Testis (tissue), 2 donors: ENCODE measurements at regions not wholly inside any gene's neighbourhood (a gene's known extent, or its start where the extent isn't known, plus 50 kb on each side); places are given as distances from the start of the nearest gene placed in this dataset.

Experiments
- DNase-seq: peaks from one replicate; pipeline ENCODE4 v3.0.0-alpha.2; 2019
- H3K27ac ChIP-seq, 2 donors: fragments of 200-600 bp; sonication (generic); one replicate each; pipeline ENCODE4 v1.5.1; 2019
- H3K27me3 ChIP-seq: fragments of 200-600 bp; sonication (generic); one replicate; pipeline ENCODE4 v1.5.1; 2019
- H3K36me3 ChIP-seq: fragments of 200-600 bp; sonication (generic); one replicate; pipeline ENCODE4 v1.5.1; 2017; ENCODE audit warnings: low read depth; ENCODE audit errors: missing control alignments
- H3K4me1 ChIP-seq: fragments of 200-600 bp; sonication (generic); one replicate; pipeline ENCODE4 v1.5.1; 2019
- H3K4me3 ChIP-seq, 2 donors: fragments of 200-600 bp; sonication (generic); one replicate each; pipeline ENCODE4 v1.5.1; 2017 to 2019
- H3K9me3 ChIP-seq: fragments of 200-600 bp; sonication (generic); one replicate; pipeline ENCODE4 v1.5.1; 2017
- CTCF ChIP-seq, 3 experiments: fragments of 450-650 bp in 2 of 3; fragments of 200-600 bp in 1 of 3; sonication (generic) in 1 of 3; IDR thresholded peaks; one replicate each; pipeline ENCODE4 v1.5.1; 2016 to 2019; ENCODE audit warnings: antibody characterized with exemption in 3 of 3, mild to moderate bottlenecking in 2 of 3, moderate library complexity in 1 of 3
- POLR2A ChIP-seq: fragments of 450-650 bp; IDR thresholded peaks from one replicate; pipeline ENCODE4 v1.6.1; 2017; ENCODE audit warnings: antibody characterized with exemption, mild to moderate bottlenecking, moderate library complexity
- WGBS, 2 donors: methylation state at CpG; one replicate each; pipeline ENCODE4 v1.1.5; 2018; 5-methylcytosine and 5-hydroxymethylcytosine counted together
- intact Hi-C: fragments of 100-400 bp; cut with DNase I; formaldehyde crosslinking; loops from one replicate; pipeline ENCODE4 v1.15.1; 2023; ENCODE audit warnings: low total_unique reads

GRCh38 chr17:17426184-17426583 is 50.6 kb upstream of the MED9 start:
- Histone ChIP-seq H3K27me3 (no peaks in the 10 kb centered on the region), H3K36me3 (no peaks in the 10 kb centered on the region), H3K9me3 (no peaks in the 10 kb centered on the region), H3K4me3 (no peak overlapping the region), H3K4me1 (no peaks in the 10 kb centered on the region), H3K27ac (no peak overlapping the region)
- intact Hi-C loops = no loop called here
- no peak for DNase-seq
- WGBS, 2 donors = 92 to 94% methylated on average over 4 of the region's 4 CpGs
- TF ChIP-seq CTCF (IDR thresholded peaks at IDR 0.05) (no peak), POLR2A (no peak)
